OCI-LY1 (cell line): ENCODE measurements at regions not wholly inside any gene's neighbourhood (a gene's known extent, or its start where the extent isn't known, plus 50 kb on each side); places are given as distances from the start of the nearest gene placed in this dataset.

Source experiments
- CTCF ChIP-seq: fragments of 200-600 bp; sonication (generic), shearing (Covaris generic); IDR thresholded peaks from 2 replicates; pipeline ENCODE4 v1.5.1; 2017; ENCODE audit warnings: mild to moderate bottlenecking, antibody characterized with exemption, low read length, moderate library complexity, mixed read lengths
- EZH2 ChIP-seq: fragments of 200-600 bp; sonication (generic), shearing (Covaris generic); IDR thresholded peaks from 2 replicates; pipeline ENCODE4 v1.8.0; 2017; ENCODE audit warnings: borderline replicate concordance, mixed run types, mild to moderate bottlenecking, antibody characterized with exemption, low read length, moderate library complexity, mixed read lengths

- TF ChIP-seq CTCF (no peak), EZH2 (no peak)
Measured at GRCh38 chr1:14027099-14027498, 327.1 kb downstream of the PRDM2 start.
